Adrenal gland (tissue), 5 donors: ENCODE measurements at regions not wholly inside any gene's neighbourhood (a gene's known extent, or its start where the extent isn't known, plus 50 kb on each side); places are given as distances from the start of the nearest gene placed in this dataset.

Experiments
- POLR2A ChIP-seq, 2 donors: fragments of 450-650 bp; IDR thresholded peaks; one replicate each; pipeline ENCODE4 v1.6.1; 2017; ENCODE audit warnings: antibody characterized with exemption in 2 of 2, mild to moderate bottlenecking in 2 of 2, moderate library complexity in 1 of 2
- TF ChIP-seq, protein P1 (sequence below), 6 experiments: fragments of 450-650 bp in 4 of 6; fragments of 200-600 bp in 2 of 6; sonication (generic) in 1 of 6; IDR thresholded peaks; 1 replicate in 5 of 6; 2 replicates in 1 of 6; pipeline versions ENCODE4 v1.5.1 to v1.8.0; 2016 to 2021; ENCODE audit warnings: antibody characterized with exemption in 6 of 6, mild to moderate bottlenecking in 2 of 6, moderate library complexity in 1 of 6
- donor health status: DM: no; HTN: no; CAD: no.

- TF ChIP-seq, protein P1, sequence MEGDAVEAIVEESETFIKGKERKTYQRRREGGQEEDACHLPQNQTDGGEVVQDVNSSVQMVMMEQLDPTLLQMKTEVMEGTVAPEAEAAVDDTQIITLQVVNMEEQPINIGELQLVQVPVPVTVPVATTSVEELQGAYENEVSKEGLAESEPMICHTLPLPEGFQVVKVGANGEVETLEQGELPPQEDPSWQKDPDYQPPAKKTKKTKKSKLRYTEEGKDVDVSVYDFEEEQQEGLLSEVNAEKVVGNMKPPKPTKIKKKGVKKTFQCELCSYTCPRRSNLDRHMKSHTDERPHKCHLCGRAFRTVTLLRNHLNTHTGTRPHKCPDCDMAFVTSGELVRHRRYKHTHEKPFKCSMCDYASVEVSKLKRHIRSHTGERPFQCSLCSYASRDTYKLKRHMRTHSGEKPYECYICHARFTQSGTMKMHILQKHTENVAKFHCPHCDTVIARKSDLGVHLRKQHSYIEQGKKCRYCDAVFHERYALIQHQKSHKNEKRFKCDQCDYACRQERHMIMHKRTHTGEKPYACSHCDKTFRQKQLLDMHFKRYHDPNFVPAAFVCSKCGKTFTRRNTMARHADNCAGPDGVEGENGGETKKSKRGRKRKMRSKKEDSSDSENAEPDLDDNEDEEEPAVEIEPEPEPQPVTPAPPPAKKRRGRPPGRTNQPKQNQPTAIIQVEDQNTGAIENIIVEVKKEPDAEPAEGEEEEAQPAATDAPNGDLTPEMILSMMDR (IDR thresholded peaks at IDR 0.05) = no peak
- no peak for TF ChIP-seq POLR2A (IDR thresholded peaks at IDR 0.05)
Observed at GRCh38 chr12:74964390-74964789, 245.2 kb downstream of the KCNC2 start.
